ENCODE measurements at regions not wholly inside any gene's neighbourhood (a gene's known extent, or its start where the extent isn't known, plus 50 kb on each side); places are given as distances from the start of the nearest gene placed in this dataset.

DNA sequence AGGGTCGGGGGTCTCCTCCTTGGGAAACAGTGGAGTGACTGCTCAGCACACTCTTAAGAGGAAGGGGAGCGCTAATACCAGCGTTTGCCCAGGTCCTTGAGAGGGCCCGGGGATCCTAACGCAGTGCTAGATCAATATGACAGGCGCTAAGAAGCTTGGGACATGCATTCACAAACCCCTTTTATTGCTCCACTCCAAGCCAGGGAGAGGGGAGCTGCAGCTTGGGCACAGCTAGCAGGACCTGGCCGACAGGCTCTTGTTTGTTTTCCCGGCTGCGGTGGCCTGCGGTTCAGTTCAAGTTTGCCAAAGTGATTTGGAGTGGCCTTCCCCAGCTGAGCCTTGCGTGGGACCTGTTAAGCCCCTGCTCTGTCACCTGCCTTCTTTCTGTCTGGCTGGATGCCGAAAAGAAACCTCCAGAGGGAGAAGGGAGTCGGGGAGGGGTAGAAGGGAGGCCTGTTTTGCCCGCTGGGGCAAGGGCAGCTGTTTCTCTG lies 152.1 kb downstream of the GLI2 start:
- H3K27ac ChIP-seq (ENCODE audit: low read length), result no peak overlapping the region
- TF ChIP-seq, protein P1, sequence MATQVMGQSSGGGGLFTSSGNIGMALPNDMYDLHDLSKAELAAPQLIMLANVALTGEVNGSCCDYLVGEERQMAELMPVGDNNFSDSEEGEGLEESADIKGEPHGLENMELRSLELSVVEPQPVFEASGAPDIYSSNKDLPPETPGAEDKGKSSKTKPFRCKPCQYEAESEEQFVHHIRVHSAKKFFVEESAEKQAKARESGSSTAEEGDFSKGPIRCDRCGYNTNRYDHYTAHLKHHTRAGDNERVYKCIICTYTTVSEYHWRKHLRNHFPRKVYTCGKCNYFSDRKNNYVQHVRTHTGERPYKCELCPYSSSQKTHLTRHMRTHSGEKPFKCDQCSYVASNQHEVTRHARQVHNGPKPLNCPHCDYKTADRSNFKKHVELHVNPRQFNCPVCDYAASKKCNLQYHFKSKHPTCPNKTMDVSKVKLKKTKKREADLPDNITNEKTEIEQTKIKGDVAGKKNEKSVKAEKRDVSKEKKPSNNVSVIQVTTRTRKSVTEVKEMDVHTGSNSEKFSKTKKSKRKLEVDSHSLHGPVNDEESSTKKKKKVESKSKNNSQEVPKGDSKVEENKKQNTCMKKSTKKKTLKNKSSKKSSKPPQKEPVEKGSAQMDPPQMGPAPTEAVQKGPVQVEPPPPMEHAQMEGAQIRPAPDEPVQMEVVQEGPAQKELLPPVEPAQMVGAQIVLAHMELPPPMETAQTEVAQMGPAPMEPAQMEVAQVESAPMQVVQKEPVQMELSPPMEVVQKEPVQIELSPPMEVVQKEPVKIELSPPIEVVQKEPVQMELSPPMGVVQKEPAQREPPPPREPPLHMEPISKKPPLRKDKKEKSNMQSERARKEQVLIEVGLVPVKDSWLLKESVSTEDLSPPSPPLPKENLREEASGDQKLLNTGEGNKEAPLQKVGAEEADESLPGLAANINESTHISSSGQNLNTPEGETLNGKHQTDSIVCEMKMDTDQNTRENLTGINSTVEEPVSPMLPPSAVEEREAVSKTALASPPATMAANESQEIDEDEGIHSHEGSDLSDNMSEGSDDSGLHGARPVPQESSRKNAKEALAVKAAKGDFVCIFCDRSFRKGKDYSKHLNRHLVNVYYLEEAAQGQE (IDR thresholded peaks at IDR 0.05; ENCODE audit: borderline replicate concordance), result no peak
- no peak for TF ChIP-seq EZH2 (IDR thresholded peaks at IDR 0.05; ENCODE audit: borderline replicate concordance, insufficient read depth, low read length, poor library complexity, severe bottlenecking)
- TF ChIP-seq TAF1 (IDR thresholded peaks at IDR 0.05; ENCODE audit: low read depth), result no peak
- no peak for TF ChIP-seq MXI1 (conservative IDR thresholded peaks at IDR 0.05; ENCODE audit: poor library complexity, severe bottlenecking)
- TF ChIP-seq POLR2AphosphoS5 (IDR thresholded peaks at IDR 0.05), result no peak
- TF ChIP-seq, protein P2, sequence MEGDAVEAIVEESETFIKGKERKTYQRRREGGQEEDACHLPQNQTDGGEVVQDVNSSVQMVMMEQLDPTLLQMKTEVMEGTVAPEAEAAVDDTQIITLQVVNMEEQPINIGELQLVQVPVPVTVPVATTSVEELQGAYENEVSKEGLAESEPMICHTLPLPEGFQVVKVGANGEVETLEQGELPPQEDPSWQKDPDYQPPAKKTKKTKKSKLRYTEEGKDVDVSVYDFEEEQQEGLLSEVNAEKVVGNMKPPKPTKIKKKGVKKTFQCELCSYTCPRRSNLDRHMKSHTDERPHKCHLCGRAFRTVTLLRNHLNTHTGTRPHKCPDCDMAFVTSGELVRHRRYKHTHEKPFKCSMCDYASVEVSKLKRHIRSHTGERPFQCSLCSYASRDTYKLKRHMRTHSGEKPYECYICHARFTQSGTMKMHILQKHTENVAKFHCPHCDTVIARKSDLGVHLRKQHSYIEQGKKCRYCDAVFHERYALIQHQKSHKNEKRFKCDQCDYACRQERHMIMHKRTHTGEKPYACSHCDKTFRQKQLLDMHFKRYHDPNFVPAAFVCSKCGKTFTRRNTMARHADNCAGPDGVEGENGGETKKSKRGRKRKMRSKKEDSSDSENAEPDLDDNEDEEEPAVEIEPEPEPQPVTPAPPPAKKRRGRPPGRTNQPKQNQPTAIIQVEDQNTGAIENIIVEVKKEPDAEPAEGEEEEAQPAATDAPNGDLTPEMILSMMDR (IDR thresholded peaks at IDR 0.05; ENCODE audit: poor library complexity, severe bottlenecking), result no peak
- TF ChIP-seq EP300 (conservative IDR thresholded peaks at IDR 0.05; ENCODE audit: poor library complexity, severe bottlenecking), result no peak
- TF ChIP-seq RAD21 (conservative IDR thresholded peaks at IDR 0.05), result no peak
- no peak for TF ChIP-seq SMC3 (conservative IDR thresholded peaks at IDR 0.05; ENCODE audit: poor library complexity)
- H3K9me3 ChIP-seq (ENCODE audit: low read length), result no peaks in the 10 kb centered on the region
- peaks cover 15% of the 10 kb centered on the region for H3K79me2 ChIP-seq (replicated peaks; ENCODE audit: insufficient read depth, low read length)
- no peaks in the 10 kb centered on the region for H3K36me3 ChIP-seq (ENCODE audit: insufficient read depth, low read length)
- H3K4me2 ChIP-seq (ENCODE audit: low read length), result no peak overlapping the region
- H2AFZ ChIP-seq (ENCODE audit: low read depth, low read length), result no peak overlapping the region
- H3K9me2 ChIP-seq (ENCODE audit: insufficient read depth, low read length), result no peaks in the 10 kb centered on the region
- H4K20me1 ChIP-seq (ENCODE audit: insufficient read depth), result no peaks in the 10 kb centered on the region
- H3K4me3 ChIP-seq (ENCODE audit: low read length), result no peak overlapping the region
- no peak overlapping the region for H3K9ac ChIP-seq (ENCODE audit: low read length)
- H3K27me3 ChIP-seq (ENCODE audit: insufficient read depth, low read depth, low read length), result no peaks in the 10 kb centered on the region
- no peaks in the 10 kb centered on the region for H3F3A ChIP-seq (ENCODE audit: insufficient read depth, low read length, poor library complexity, severe bottlenecking)

DNA sequence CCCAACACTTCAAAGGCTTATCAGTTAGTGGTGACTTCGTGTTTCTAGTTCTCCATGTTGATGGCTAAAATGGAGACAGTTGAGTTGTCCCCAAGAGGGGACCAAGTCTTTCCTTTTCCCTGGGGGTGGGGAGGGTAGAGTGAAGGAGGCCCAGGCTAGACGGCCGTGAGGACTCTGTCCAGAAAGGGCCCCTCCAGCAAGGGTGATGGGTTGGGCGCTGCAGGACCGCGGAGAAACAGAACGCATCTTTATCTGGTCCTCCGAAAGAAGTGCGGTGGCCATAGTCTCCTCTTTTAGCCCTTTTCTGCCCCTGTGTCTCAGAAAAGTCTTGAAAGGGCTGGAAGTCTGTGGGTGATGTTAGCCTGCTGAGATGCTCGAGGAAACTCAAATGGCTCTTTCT lies 153.2 kb downstream of the GLI2 start:
- TF ChIP-seq MXI1 (conservative IDR thresholded peaks at IDR 0.05; ENCODE audit: poor library complexity, severe bottlenecking), result no peak
- TF ChIP-seq POLR2AphosphoS5 (IDR thresholded peaks at IDR 0.05), result no peak
- TF ChIP-seq RAD21 (conservative IDR thresholded peaks at IDR 0.05), result no peak
- TF ChIP-seq, protein P1 (IDR thresholded peaks at IDR 0.05; ENCODE audit: borderline replicate concordance), result no peak
- TF ChIP-seq EP300 (conservative IDR thresholded peaks at IDR 0.05; ENCODE audit: poor library complexity, severe bottlenecking), result no peak
- TF ChIP-seq EZH2 (IDR thresholded peaks at IDR 0.05; ENCODE audit: borderline replicate concordance, insufficient read depth, low read length, poor library complexity, severe bottlenecking), result no peak
- Histone ChIP-seq H3K9me2 (ENCODE audit: insufficient read depth, low read length) (no peaks in the 10 kb centered on the region), H3K27ac (ENCODE audit: low read length) (no peak overlapping the region), H3K4me3 (ENCODE audit: low read length) (no peak overlapping the region), H3F3A (ENCODE audit: insufficient read depth, low read length, poor library complexity, severe bottlenecking) (no peaks in the 10 kb centered on the region), H4K20me1 (ENCODE audit: insufficient read depth) (no peaks in the 10 kb centered on the region), H3K9ac (ENCODE audit: low read length) (no peak overlapping the region), H3K79me2 (replicated peaks; ENCODE audit: insufficient read depth, low read length) (peaks cover 11% of the 10 kb centered on the region), H3K4me2 (ENCODE audit: low read length) (no peak overlapping the region), H2AFZ (ENCODE audit: low read depth, low read length) (no peak overlapping the region), H3K27me3 (ENCODE audit: insufficient read depth, low read depth, low read length) (no peaks in the 10 kb centered on the region), H3K9me3 (ENCODE audit: low read length) (no peaks in the 10 kb centered on the region), H3K36me3 (ENCODE audit: insufficient read depth, low read length) (no peaks in the 10 kb centered on the region)

Measured in neural cell (in vitro differentiated cells).